WTC11 (cell line): ENCODE measurements at regions not wholly inside any gene's neighbourhood (a gene's known extent, or its start where the extent isn't known, plus 50 kb on each side); places are given as distances from the start of the nearest gene placed in this dataset.
A peak's percentile ranks its signal among the peaks of the same experiment; 100 is the strongest.

ENCODE experiments used
- ATAC-seq: fragments of 200-7000 bp; cut with Tn5 transposase; 2 replicates; pipeline ENCODE4 v1.10.0; 2021; ENCODE audit warnings: mild to moderate bottlenecking, moderate library complexity
- CTCF ChIA-PET: fragments of 300-600 bp; sonication (Branson Sonifier 250); formaldehyde crosslinking; loops from one replicate; lab custom pipeline; 2021; ENCODE audit warnings: antibody characterized with exemption; lab: Charles Lee
- POLR2A ChIA-PET: fragments of 350-600 bp; sonication (Branson Sonifier 250); formaldehyde crosslinking; loops from one replicate; lab custom pipeline; 2021; ENCODE audit warnings: antibody characterized with exemption; lab: Charles Lee
- DNase-seq: peaks from one replicate; pipeline ENCODE4 v3.0.0; 2021; ENCODE audit warnings: low spot score
- H3K27ac Mint-ChIP-seq: 2 replicates; pipeline ENCODE4 v1.8.0; 2021; ENCODE audit warnings: mixed read lengths
- H3K27me3 Mint-ChIP-seq: 2 replicates; pipeline ENCODE4 v1.8.0; 2021; ENCODE audit warnings: low read depth, mild to moderate bottlenecking, moderate library complexity, mixed read lengths
- H3K36me3 Mint-ChIP-seq: 2 replicates; pipeline ENCODE4 v1.8.0; 2021; ENCODE audit warnings: mixed read lengths
- H3K4me1 Mint-ChIP-seq: 2 replicates; pipeline ENCODE4 v1.8.0; 2022; ENCODE audit warnings: mixed read lengths
- H3K4me3 Mint-ChIP-seq: 2 replicates; pipeline ENCODE4 v1.8.0; 2021; ENCODE audit warnings: mild to moderate bottlenecking, moderate library complexity, mixed read lengths
- H3K9me3 Mint-ChIP-seq: 2 replicates; pipeline ENCODE4 v1.8.0; 2021; ENCODE audit warnings: mixed read lengths
- CDX4 ChIP-seq: fragments of 250-450 bp; sonication (Bioruptor Pico); IDR thresholded peaks from 2 replicates; pipeline ENCODE4 v1.9.0; 2021; ENCODE audit warnings: moderate library complexity, mild to moderate bottlenecking, inconsistent platforms, borderline replicate concordance
- CREB1 ChIP-seq: sonication (generic); formaldehyde crosslinking; IDR thresholded peaks from 2 replicates; pipeline ENCODE4 v1.8.0; 2023; ENCODE audit warnings: mild to moderate bottlenecking, missing genetic modification reagents
- CREM ChIP-seq: sonication (generic); formaldehyde crosslinking; IDR thresholded peaks from 2 replicates; pipeline ENCODE4 v1.8.1; 2022; ENCODE audit warnings: mild to moderate bottlenecking, missing genetic modification reagents, moderate library complexity
- ELF4 ChIP-seq: sonication (generic); formaldehyde crosslinking; IDR thresholded peaks from 2 replicates; pipeline ENCODE4 v1.8.1; 2022; ENCODE audit warnings: low read depth, mild to moderate bottlenecking, moderate library complexity, missing genetic modification reagents
- ERG ChIP-seq: fragments of 250-450 bp; sonication (Bioruptor Pico); IDR thresholded peaks from 2 replicates; pipeline ENCODE4 v1.8.0; 2021; ENCODE audit warnings: mild to moderate bottlenecking
- FOXP1 ChIP-seq: sonication (generic); formaldehyde crosslinking; IDR thresholded peaks from 2 replicates; pipeline ENCODE4 v1.8.0; 2022; ENCODE audit warnings: missing genetic modification reagents, mild to moderate bottlenecking, moderate library complexity, borderline replicate concordance
- JAZF1 ChIP-seq: fragments of 250-450 bp; sonication (Bioruptor Pico); IDR thresholded peaks from 2 replicates; pipeline ENCODE4 v1.9.0; 2021; ENCODE audit warnings: moderate library complexity, mild to moderate bottlenecking, inconsistent platforms
- MAX ChIP-seq: sonication (generic); formaldehyde crosslinking; IDR thresholded peaks from 2 replicates; pipeline ENCODE4 v1.8.0; 2022; ENCODE audit warnings: mild to moderate bottlenecking, missing genetic modification reagents
- MLX ChIP-seq: sonication (generic); formaldehyde crosslinking; IDR thresholded peaks from 2 replicates; pipeline ENCODE4 v1.8.1; 2023; ENCODE audit warnings: mild to moderate bottlenecking, missing genetic modification reagents, moderate library complexity
- MXD4 ChIP-seq: fragments of 250-450 bp; sonication (Bioruptor Pico); IDR thresholded peaks from 2 replicates; pipeline ENCODE4 v1.8.0; 2021; ENCODE audit warnings: mild to moderate bottlenecking, moderate library complexity, borderline replicate concordance
- NFE2L1 ChIP-seq: sonication (generic); formaldehyde crosslinking; IDR thresholded peaks from 2 replicates; pipeline ENCODE4 v1.8.1; 2023; ENCODE audit warnings: missing genetic modification reagents
- PREB ChIP-seq: sonication (generic); formaldehyde crosslinking; IDR thresholded peaks from 2 replicates; pipeline ENCODE4 v1.8.1; 2022; ENCODE audit warnings: mild to moderate bottlenecking, missing genetic modification reagents, moderate library complexity, borderline replicate concordance
- SMAD3 ChIP-seq: sonication (generic); formaldehyde crosslinking; IDR thresholded peaks from 2 replicates; pipeline ENCODE4 v1.8.0; 2022; ENCODE audit warnings: missing genetic modification reagents, mild to moderate bottlenecking, borderline replicate concordance
- SOX15 ChIP-seq: fragments of 250-450 bp; sonication (Bioruptor Pico); IDR thresholded peaks from 2 replicates; pipeline ENCODE4 v1.9.0; 2021; ENCODE audit warnings: mild to moderate bottlenecking
- STAT6 ChIP-seq: sonication (generic); formaldehyde crosslinking; conservative IDR thresholded peaks from 2 replicates; pipeline ENCODE4 v1.8.1; 2023; ENCODE audit warnings: mild to moderate bottlenecking, low read depth, missing genetic modification reagents, moderate library complexity
- ZBTB43 ChIP-seq: sonication (generic); formaldehyde crosslinking; IDR thresholded peaks from 2 replicates; pipeline ENCODE4 v1.8.1; 2023; ENCODE audit warnings: mild to moderate bottlenecking, missing genetic modification reagents
- ZNF281 ChIP-seq: sonication (generic); formaldehyde crosslinking; IDR thresholded peaks from 2 replicates; pipeline ENCODE4 v1.8.0; 2023; ENCODE audit warnings: mild to moderate bottlenecking, missing genetic modification reagents
- ZNF416 ChIP-seq: fragments of 250-450 bp; sonication (Bioruptor Pico); IDR thresholded peaks from 2 replicates; pipeline ENCODE4 v1.9.0; 2021; ENCODE audit warnings: mild to moderate bottlenecking, inconsistent platforms

GRCh38 chr9:108543251-108543778, 312.5 kb downstream of the ACTL7B start:
- CTCF ChIA-PET = interaction anchor here (0.7 to 1.4 kb wide), 2 partner anchors 22 to 1121 kb away, joined by 3 to 4 read pairs; no protein-coding TSS in a partner anchor
- peak; percentile 87 for ATAC-seq
- Mint-ChIP-seq H3K36me3 (no peaks in the 10 kb centered on the region; the same call in 1 of the 2 replicates), H3K27ac (no peak overlapping the region), H3K27me3 (no peaks in the 10 kb centered on the region), H3K4me3 (no peak overlapping the region), H3K9me3 (peaks cover 8% of the 10 kb centered on the region), H3K4me1 (peaks cover 12% of the 10 kb centered on the region)
- POLR2A ChIA-PET = no interaction called here
- DNase-seq = no peak
- TF ChIP-seq JAZF1 = no peak
- no peak for TF ChIP-seq SOX15 (CRISPR knock-in tag)
- no peak for TF ChIP-seq ERG (CRISPR knock-in tag)
- TF ChIP-seq FOXP1 (CRISPR knock-in tag) = no peak
- TF ChIP-seq CDX4 (CRISPR knock-in tag) = no peak
- TF ChIP-seq MXD4 (CRISPR knock-in tag) = no peak
- no peak for TF ChIP-seq CREM (CRISPR knock-in tag)
- no peak for TF ChIP-seq PREB
- no peak for TF ChIP-seq ZBTB43 (CRISPR knock-in tag)
- TF ChIP-seq ELF4 (CRISPR knock-in tag) = no peak
- TF ChIP-seq MLX (CRISPR knock-in tag) = no peak
- TF ChIP-seq ZNF416 (CRISPR knock-in tag) = no peak
- no peak for TF ChIP-seq SMAD3
- no peak for TF ChIP-seq ZNF281
- TF ChIP-seq STAT6 (CRISPR knock-in tag) = no peak
- no peak for TF ChIP-seq MAX (CRISPR knock-in tag)
- TF ChIP-seq NFE2L1 = no peak
- TF ChIP-seq CREB1 (CRISPR knock-in tag) = no peak
